ENCODE measurements at regions not wholly inside any gene's neighbourhood (a gene's known extent, or its start where the extent isn't known, plus 50 kb on each side); places are given as distances from the start of the nearest gene placed in this dataset.

DNA sequence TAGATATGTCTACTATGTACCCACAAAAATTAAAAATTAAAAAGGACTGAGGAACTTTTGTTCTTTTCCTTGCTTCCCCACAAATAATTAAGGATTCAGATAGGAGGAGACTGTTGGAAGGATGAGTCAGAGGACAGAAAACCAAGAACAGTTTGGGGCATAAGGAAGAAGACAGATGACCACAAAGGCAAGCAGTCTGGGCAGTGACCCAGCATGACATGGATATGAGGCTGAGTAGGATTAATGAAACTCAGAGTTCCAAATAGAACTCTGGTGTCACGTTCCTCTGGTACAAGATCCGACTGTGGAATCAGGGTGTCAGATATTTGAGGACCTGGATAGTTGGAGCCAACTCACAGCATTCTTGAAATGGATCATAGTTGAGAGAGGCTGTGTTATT, 89.3 kb upstream of the SLC38A4 start:
- no peak for TF ChIP-seq POLR2A (IDR thresholded peaks at IDR 0.05)
- TF ChIP-seq, protein P1, sequence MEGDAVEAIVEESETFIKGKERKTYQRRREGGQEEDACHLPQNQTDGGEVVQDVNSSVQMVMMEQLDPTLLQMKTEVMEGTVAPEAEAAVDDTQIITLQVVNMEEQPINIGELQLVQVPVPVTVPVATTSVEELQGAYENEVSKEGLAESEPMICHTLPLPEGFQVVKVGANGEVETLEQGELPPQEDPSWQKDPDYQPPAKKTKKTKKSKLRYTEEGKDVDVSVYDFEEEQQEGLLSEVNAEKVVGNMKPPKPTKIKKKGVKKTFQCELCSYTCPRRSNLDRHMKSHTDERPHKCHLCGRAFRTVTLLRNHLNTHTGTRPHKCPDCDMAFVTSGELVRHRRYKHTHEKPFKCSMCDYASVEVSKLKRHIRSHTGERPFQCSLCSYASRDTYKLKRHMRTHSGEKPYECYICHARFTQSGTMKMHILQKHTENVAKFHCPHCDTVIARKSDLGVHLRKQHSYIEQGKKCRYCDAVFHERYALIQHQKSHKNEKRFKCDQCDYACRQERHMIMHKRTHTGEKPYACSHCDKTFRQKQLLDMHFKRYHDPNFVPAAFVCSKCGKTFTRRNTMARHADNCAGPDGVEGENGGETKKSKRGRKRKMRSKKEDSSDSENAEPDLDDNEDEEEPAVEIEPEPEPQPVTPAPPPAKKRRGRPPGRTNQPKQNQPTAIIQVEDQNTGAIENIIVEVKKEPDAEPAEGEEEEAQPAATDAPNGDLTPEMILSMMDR (IDR thresholded peaks at IDR 0.05) = no peak
- H3K27ac ChIP-seq = peak overlapping the region in 1 of 4 donors; percentile 27
- no peaks in the 10 kb centered on the region for H3K36me3 ChIP-seq
- no peak overlapping the region for H3K4me3 ChIP-seq
- H3K27me3 ChIP-seq = no peaks in the 10 kb centered on the region
- H3K4me1 ChIP-seq = no peaks in the 10 kb centered on the region
- no peaks in the 10 kb centered on the region for H3K9me3 ChIP-seq
- no peak for DNase-seq

DNA sequence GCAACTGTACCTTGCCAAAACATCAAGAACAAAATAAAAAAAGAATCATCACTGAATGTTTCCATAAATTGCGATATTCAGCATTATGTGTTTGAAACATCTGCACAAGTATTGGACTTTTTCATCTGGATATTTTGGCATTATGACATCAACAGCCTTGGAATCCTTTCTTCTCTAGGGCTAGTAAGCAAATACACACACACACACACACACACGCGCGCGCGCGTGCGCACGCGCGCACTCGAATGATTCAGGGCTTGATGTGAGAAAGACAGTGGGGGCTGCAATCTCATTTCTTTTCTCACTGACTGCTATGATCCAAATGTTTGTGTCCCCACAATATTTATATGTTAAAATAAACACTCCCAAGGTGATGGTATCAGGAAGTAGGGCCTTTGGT, 90.0 kb upstream of the SLC38A4 start:
- DNase-seq = no peak
- H3K9me3 ChIP-seq = no peaks in the 10 kb centered on the region
- no peaks in the 10 kb centered on the region for H3K4me1 ChIP-seq
- no peaks in the 10 kb centered on the region for H3K36me3 ChIP-seq
- H3K27ac ChIP-seq = peak overlapping the region in 1 of 4 donors; percentile 27
- no peak overlapping the region for H3K4me3 ChIP-seq
- TF ChIP-seq POLR2A (IDR thresholded peaks at IDR 0.05) = no peak
- TF ChIP-seq, protein P1 (IDR thresholded peaks at IDR 0.05) = no peak
- H3K27me3 ChIP-seq = no peaks in the 10 kb centered on the region

DNA sequence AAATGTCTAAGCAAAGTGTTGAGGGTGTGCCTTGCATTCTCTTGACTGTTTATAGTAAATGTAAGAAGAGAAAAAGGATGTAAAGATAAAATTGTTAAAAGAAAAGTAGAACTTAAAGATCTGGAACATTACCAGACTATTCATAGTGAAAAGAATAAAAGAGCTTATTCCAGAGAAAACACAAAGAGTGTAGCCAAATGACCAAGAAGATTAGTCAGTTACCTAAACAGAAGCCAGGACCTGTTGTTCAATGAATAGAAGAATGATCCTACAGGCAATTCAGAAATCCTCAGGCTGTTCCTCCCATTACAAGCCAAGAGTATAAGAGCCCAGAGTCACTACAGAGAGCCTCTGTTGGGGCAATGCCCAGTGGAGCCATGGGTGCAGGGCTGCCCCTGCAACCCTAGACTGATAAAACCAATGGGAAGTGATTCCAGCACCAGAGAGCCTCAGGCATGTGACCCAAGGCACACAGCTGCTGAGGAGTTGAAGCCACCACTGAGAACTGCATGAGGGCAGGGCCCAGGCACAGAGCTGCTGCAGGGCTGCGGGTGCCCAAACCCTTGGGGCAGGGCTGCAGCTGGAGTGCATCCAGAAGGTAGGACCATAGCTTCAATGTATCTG, 91.1 kb upstream of the SLC38A4 start:
- no peaks in the 10 kb centered on the region for H3K4me1 ChIP-seq
- TF ChIP-seq POLR2A (IDR thresholded peaks at IDR 0.05) = no peak
- TF ChIP-seq, protein P1 (IDR thresholded peaks at IDR 0.05) = no peak
- no peaks in the 10 kb centered on the region for H3K9me3 ChIP-seq
- DNase-seq = no peak
- no peaks in the 10 kb centered on the region for H3K36me3 ChIP-seq
- H3K27ac ChIP-seq = no peak overlapping the region
- no peak overlapping the region for H3K4me3 ChIP-seq
- no peaks in the 10 kb centered on the region for H3K27me3 ChIP-seq

DNA sequence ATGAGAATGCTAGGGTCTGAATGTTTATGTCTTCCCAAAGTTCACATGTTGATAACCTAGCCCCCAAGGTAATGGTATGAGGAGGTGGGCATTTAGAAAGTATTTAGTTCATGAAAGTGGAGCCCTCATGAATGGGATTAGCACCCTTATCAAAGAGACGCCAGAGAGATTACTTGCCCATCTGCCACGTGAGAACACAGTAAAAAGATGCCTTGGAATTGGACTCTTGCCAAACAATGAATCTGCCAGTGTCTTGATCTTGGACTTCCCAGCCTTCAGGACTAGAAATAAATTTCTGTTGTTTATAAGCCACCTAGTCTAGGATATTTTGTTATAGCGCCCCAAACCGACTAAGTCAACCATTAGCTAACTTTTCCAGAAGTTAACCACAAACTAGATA, 92.0 kb upstream of the SLC38A4 start:
- no peak for DNase-seq
- TF ChIP-seq, protein P1 (IDR thresholded peaks at IDR 0.05) = no peak
- TF ChIP-seq POLR2A (IDR thresholded peaks at IDR 0.05) = no peak

DNA sequence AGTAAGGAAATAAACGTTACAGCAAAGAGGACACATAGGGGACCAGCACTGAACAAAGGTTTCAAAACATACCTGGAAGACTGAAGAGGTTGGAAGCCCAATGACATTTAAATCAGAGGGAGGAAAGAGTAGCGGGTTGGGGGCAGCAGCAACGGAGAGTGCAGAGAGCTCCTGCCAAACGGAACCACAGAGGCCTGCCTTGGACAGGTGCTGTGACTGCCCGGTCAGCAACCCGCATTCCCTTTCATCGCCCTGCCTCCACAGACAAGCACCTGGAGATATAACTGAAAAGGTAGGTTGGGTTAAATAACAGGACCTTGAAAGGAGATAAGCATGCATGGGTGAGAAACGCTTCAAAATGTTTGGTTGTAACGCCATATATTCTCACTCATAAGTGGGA, 92.8 kb upstream of the SLC38A4 start:
- TF ChIP-seq, protein P1 (IDR thresholded peaks at IDR 0.05) = no peak
- no peak for TF ChIP-seq POLR2A (IDR thresholded peaks at IDR 0.05)
- Histone ChIP-seq H3K4me3 (no peak overlapping the region), H3K4me1 (no peaks in the 10 kb centered on the region), H3K36me3 (no peaks in the 10 kb centered on the region), H3K9me3 (no peaks in the 10 kb centered on the region), H3K27me3 (no peaks in the 10 kb centered on the region), H3K27ac (no peak overlapping the region)
- DNase-seq = no peak

More for the DNA sequence above, 92.0 kb upstream of the SLC38A4 start:
- Histone ChIP-seq H3K4me3 (no peak overlapping the region), H3K36me3 (no peaks in the 10 kb centered on the region), H3K4me1 (no peaks in the 10 kb centered on the region), H3K9me3 (no peaks in the 10 kb centered on the region), H3K27me3 (no peaks in the 10 kb centered on the region), H3K27ac (no peak overlapping the region)

Data from Peyer's patch (tissue), 4 donors.